Keratinocyte (primary cell): ENCODE measurements at regions not wholly inside any gene's neighbourhood (a gene's known extent, or its start where the extent isn't known, plus 50 kb on each side); places are given as distances from the start of the nearest gene placed in this dataset.
"Not testable (repeated sequence)": the region's sequence is repeated elsewhere in the genome, so short reads cannot be mapped to it uniquely, and the experiment has no call there.

Experiments
- DNase-seq: peaks from one replicate; pipeline ENCODE4 v3.0.0-alpha.2; 2011; ENCODE audit warnings: low read depth, missing footprints, low spot score
- FAIRE-seq: peaks from 2 replicates; lab custom pipeline; 2011; peaks lifted over from hg19 to GRCh38; lab: Jason Lieb, UNC
- H2AFZ ChIP-seq: 2 replicates; pipeline ENCODE4 v1.6.0; 2012; ENCODE audit warnings: low read length, control low read depth, inconsistent platforms; ENCODE audit not compliant: control insufficient read depth
- H3K27ac ChIP-seq: 2 replicates; pipeline ENCODE4 v1.5.1; 2011; ENCODE audit warnings: low read length; ENCODE audit not compliant: control insufficient read depth, insufficient read depth
- H3K27me3 ChIP-seq: 3 replicates; pipeline ENCODE4 v1.6.0; 2011; ENCODE audit warnings: low read length; ENCODE audit not compliant: control insufficient read depth, insufficient read depth; ENCODE audit errors: extremely low read depth
- H3K36me3 ChIP-seq, 2 experiments: 2 replicates in 1 of 2; 3 replicates in 1 of 2; pipeline ENCODE4 v1.5.1; 2011; ENCODE audit warnings: low read length in 2 of 2, mild to moderate bottlenecking in 1 of 2; ENCODE audit not compliant: control insufficient read depth in 2 of 2, insufficient read depth in 2 of 2; ENCODE audit errors: extremely low read depth in 1 of 2
- H3K4me1 ChIP-seq: 3 replicates; pipeline ENCODE4 v1.5.1; 2011; ENCODE audit warnings: low read length; ENCODE audit not compliant: control insufficient read depth, insufficient read depth; ENCODE audit errors: extremely low read depth
- H3K4me2 ChIP-seq: 3 replicates; pipeline ENCODE4 v1.6.0; 2011; ENCODE audit warnings: low read depth, low read length; ENCODE audit not compliant: control insufficient read depth, insufficient read depth; ENCODE audit errors: extremely low read depth
- H3K4me3 ChIP-seq, 3 experiments: fragments of 200-600 bp in 1 of 3; sonication (generic) in 1 of 3; 2 replicates in 2 of 3; 3 replicates in 1 of 3; pipeline ENCODE4 v1.5.1; 2011 to 2016; ENCODE audit warnings: low read length in 3 of 3, mild to moderate bottlenecking in 3 of 3, control low read depth in 2 of 3, inconsistent platforms in 1 of 3, low read depth in 1 of 3, mixed read lengths in 1 of 3, mixed run types in 1 of 3, moderate library complexity in 1 of 3; ENCODE audit not compliant: control insufficient read depth in 2 of 3, insufficient read depth in 2 of 3; ENCODE audit errors: extremely low read depth in 1 of 3
- H3K79me2 ChIP-seq: 2 replicates; pipeline ENCODE4 v1.6.0; 2012; ENCODE audit warnings: low read length; ENCODE audit not compliant: control insufficient read depth, insufficient read depth
- H3K9ac ChIP-seq: 3 replicates; pipeline ENCODE4 v1.6.0; 2011; ENCODE audit warnings: low read length; ENCODE audit not compliant: control insufficient read depth, insufficient read depth; ENCODE audit errors: extremely low read depth
- H3K9me1 ChIP-seq: 3 replicates; pipeline ENCODE4 v1.6.0; 2011; ENCODE audit warnings: low read length; ENCODE audit not compliant: control insufficient read depth, insufficient read depth; ENCODE audit errors: extremely low read depth
- H3K9me3 ChIP-seq: 2 replicates; pipeline ENCODE4 v1.5.1; 2012; ENCODE audit warnings: low read depth, low read length; ENCODE audit not compliant: control insufficient read depth
- H4K20me1 ChIP-seq: 3 replicates; pipeline ENCODE4 v1.6.0; 2011; ENCODE audit warnings: low read length; ENCODE audit not compliant: control insufficient read depth, insufficient read depth; ENCODE audit errors: extremely low read depth
- EZH2 ChIP-seq: IDR thresholded peaks from one replicate; pipeline ENCODE4 v1.6.1; 2012; ENCODE audit warnings: inconsistent platforms, mild to moderate bottlenecking, low read length, moderate library complexity
- dilution Hi-C: fragments of 300-500 bp; cut with MboI; formaldehyde crosslinking; loops from one replicate; pipeline ENCODE4 v1.7.0; 2020; ENCODE audit warnings: low sequenced_read_pairs; ENCODE audit not compliant: extremely low pct_ligation_motif_present
- TF ChIP-seq, protein P1 (sequence below), 3 experiments: IDR thresholded peaks in 1 of 3; conservative IDR thresholded peaks in 1 of 3; optimal IDR thresholded peaks in 1 of 3; 2 replicates in 2 of 3; 3 replicates in 1 of 3; pipeline versions ENCODE3 to v1.5.1; 2011; ENCODE audit warnings: low read length in 3 of 3, mild to moderate bottlenecking in 3 of 3, moderate library complexity in 2 of 3, control low read depth in 1 of 3, inconsistent platforms in 1 of 3; ENCODE audit not compliant: insufficient read depth in 2 of 3; ENCODE audit errors: extremely low read depth in 1 of 3

DNA sequence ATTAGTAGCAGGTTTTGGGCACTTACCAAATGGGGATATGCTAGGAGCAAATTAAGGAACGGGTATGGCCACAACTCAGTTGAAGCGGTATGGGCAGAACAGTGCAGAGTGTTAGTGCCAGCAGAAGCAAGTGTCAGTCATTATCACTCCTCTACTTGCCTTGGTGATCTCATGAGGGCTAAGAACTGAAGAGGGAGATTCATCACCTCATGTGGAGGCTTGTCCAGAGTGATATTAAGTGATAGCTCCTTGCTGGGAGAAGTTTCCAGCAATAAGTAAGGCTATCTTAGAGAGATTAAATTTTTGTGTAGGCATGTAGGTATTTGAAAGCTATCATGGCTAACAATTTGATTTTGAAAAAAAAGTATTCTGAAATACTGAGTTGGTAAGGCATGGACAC lies 615.4 kb upstream of the SMIM31 start:
- Histone ChIP-seq H4K20me1 (no peaks in the 10 kb centered on the region), H2AFZ (no peak overlapping the region), H3K79me2 (no peaks in the 10 kb centered on the region), H3K9ac (no peak overlapping the region), H3K9me1 (no peaks in the 10 kb centered on the region), H3K4me2 (no peak overlapping the region), H3K27ac (no peak overlapping the region), H3K27me3 (no peaks in the 10 kb centered on the region), H3K9me3 (no peaks in the 10 kb centered on the region), H3K4me3 (no peak overlapping the region), H3K36me3 (no peaks in the 10 kb centered on the region), H3K4me1 (no peaks in the 10 kb centered on the region)
- no peak for DNase-seq
- TF ChIP-seq EZH2 = no peak
- TF ChIP-seq, protein P1, sequence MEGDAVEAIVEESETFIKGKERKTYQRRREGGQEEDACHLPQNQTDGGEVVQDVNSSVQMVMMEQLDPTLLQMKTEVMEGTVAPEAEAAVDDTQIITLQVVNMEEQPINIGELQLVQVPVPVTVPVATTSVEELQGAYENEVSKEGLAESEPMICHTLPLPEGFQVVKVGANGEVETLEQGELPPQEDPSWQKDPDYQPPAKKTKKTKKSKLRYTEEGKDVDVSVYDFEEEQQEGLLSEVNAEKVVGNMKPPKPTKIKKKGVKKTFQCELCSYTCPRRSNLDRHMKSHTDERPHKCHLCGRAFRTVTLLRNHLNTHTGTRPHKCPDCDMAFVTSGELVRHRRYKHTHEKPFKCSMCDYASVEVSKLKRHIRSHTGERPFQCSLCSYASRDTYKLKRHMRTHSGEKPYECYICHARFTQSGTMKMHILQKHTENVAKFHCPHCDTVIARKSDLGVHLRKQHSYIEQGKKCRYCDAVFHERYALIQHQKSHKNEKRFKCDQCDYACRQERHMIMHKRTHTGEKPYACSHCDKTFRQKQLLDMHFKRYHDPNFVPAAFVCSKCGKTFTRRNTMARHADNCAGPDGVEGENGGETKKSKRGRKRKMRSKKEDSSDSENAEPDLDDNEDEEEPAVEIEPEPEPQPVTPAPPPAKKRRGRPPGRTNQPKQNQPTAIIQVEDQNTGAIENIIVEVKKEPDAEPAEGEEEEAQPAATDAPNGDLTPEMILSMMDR (optimal IDR thresholded peaks at IDR 0.05 in 1 of 3, IDR thresholded peaks at IDR 0.05 in 1 of 3, conservative IDR thresholded peaks at IDR 0.05 in 1 of 3; ENCODE audit: extremely low read depth in 1 of 3, insufficient read depth in 2 of 3, low read length in 3 of 3) = no peak
- dilution Hi-C loops = no loop called here
- no peak for FAIRE-seq

DNA sequence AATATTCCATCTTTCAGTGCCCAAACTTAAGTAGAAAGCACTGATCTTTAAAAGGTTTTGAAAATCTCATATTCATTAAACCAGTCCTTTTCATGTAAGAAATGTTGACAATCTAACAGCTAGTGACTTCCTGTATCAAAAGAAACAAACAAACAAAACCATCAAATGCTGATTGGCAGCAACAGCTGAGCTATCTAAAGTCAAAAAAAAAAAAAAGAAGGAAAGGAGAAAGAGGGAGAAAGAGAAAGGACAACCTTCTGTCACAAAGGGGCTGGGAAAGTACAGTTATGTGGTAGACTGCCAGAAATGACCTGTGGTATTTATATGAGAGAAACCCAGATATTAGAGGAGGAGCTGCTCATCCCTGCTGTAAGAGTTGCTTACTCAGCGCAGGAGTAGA lies 614.6 kb upstream of the SMIM31 start:
- Histone ChIP-seq H3K9ac (no peak overlapping the region), H3K4me1 (no peaks in the 10 kb centered on the region), H2AFZ (no peak overlapping the region), H3K79me2 (no peaks in the 10 kb centered on the region), H3K9me3 (no peaks in the 10 kb centered on the region), H3K4me2 (no peak overlapping the region), H3K27ac (no peak overlapping the region), H4K20me1 (no peaks in the 10 kb centered on the region), H3K36me3 (no peaks in the 10 kb centered on the region), H3K4me3 (no peak overlapping the region), H3K9me1 (no peaks in the 10 kb centered on the region), H3K27me3 (no peaks in the 10 kb centered on the region)
- DNase-seq (no peak), FAIRE-seq (no peak)
- TF ChIP-seq, protein P1 (optimal IDR thresholded peaks at IDR 0.05 in 1 of 3, IDR thresholded peaks at IDR 0.05 in 1 of 3, conservative IDR thresholded peaks at IDR 0.05 in 1 of 3; ENCODE audit: extremely low read depth in 1 of 3, insufficient read depth in 2 of 3, low read length in 3 of 3) = no peak
- TF ChIP-seq EZH2 = no peak
- dilution Hi-C loops = no loop called here

DNA sequence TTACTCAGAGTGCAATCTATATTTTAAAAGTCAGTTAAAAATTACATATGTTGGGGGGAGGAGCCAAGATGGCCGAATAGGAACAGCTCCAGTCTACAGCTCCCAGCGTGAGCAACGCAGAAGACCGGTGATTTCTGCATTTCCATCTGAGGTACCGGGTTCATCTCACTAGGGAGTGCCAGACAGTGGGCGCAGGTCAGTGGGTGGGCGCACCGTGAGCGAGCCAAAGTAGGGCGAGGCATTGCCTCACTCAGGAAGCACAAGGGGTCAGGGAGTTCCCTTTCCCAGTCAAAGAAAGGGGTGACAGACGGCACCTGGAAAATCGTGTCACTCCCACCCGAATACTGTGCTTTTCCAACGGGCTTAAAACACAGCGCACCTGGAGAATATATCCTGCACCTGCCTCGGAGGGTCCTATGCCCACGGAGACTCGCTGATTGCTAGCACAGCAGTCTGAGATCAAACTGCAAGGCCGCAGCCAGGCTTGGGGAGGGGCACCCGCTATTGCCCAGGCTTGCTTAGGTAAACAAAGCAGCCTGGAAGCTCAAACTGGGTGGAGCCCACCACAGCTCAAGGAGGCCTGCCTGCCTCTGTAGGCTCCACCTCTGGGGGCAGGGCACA lies 612.1 kb upstream of the SMIM31 start:
- H3K9me1 ChIP-seq, H3K27ac ChIP-seq, dilution Hi-C loops, H3K4me2 ChIP-seq, FAIRE-seq, DNase-seq, H4K20me1 ChIP-seq, H3K27me3 ChIP-seq, H3K4me3 ChIP-seq, H3K9me3 ChIP-seq, H3K36me3 ChIP-seq, H3K79me2 ChIP-seq, H2AFZ ChIP-seq, H3K4me1 ChIP-seq, H3K9ac ChIP-seq: not testable (repeated sequence)
